ENCODE measurements at regions not wholly inside any gene's neighbourhood (a gene's known extent, or its start where the extent isn't known, plus 50 kb on each side); places are given as distances from the start of the nearest gene placed in this dataset.
A peak's percentile ranks its signal among the peaks of the same experiment; 100 is the strongest.
"Not testable (repeated sequence)": the region's sequence is repeated elsewhere in the genome, so short reads cannot be mapped to it uniquely, and the experiment has no call there.

DNA sequence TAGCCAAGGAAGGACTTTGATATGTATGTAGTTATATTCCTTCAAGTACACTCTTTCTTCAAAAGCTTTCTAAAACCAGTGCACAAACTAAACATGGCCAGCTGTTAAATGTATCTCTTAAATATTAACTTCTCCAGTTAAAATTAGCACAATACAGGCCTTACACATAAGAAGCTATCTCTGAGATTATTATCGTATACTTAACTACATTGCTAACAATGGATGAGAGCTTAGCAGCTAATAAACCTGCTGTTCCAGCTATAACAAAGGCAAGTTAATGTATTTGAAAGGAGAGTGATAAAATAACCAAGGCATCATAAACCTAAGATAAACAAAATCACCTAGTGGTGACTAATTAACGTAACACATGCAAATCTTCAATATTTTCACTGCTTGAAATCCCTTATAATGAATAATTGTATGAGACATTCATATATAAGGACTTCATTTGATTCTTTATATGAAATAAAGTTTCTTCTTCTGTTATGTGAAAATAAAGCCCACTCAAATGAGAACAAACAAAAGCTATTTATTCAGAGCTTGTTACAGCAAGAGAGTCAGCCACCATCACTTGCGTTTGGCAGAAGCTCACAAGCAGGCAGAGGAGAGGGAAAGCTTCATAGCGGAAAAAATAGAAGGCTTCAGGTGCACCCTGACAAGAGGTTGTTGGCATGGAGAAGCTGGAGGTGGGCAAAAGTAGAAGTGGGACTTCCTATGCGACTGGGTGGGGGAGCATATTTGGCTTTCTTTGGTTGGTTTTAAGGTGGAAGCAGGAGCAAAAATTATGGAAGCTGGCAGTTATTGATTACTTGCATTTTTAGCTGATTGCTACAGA is 274.1 kb upstream of the CHRM3 start:
- Histone ChIP-seq H3K27ac (no peak overlapping the region), H3K4me3 (no peak overlapping the region), H3K36me3 (no peaks in the 10 kb centered on the region), H3K4me1 (no peaks in the 10 kb centered on the region), H3K9me3 (no peaks in the 10 kb centered on the region), H3K27me3 (no peaks in the 10 kb centered on the region)
- DNase-seq, result no peak
- no peak for TF ChIP-seq POLR2A (IDR thresholded peaks at IDR 0.05)
- TF ChIP-seq, protein P1, sequence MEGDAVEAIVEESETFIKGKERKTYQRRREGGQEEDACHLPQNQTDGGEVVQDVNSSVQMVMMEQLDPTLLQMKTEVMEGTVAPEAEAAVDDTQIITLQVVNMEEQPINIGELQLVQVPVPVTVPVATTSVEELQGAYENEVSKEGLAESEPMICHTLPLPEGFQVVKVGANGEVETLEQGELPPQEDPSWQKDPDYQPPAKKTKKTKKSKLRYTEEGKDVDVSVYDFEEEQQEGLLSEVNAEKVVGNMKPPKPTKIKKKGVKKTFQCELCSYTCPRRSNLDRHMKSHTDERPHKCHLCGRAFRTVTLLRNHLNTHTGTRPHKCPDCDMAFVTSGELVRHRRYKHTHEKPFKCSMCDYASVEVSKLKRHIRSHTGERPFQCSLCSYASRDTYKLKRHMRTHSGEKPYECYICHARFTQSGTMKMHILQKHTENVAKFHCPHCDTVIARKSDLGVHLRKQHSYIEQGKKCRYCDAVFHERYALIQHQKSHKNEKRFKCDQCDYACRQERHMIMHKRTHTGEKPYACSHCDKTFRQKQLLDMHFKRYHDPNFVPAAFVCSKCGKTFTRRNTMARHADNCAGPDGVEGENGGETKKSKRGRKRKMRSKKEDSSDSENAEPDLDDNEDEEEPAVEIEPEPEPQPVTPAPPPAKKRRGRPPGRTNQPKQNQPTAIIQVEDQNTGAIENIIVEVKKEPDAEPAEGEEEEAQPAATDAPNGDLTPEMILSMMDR (IDR thresholded peaks at IDR 0.05), result peak in 3 of 6 experiments; percentile 22 to 32 (median 24)

GRCh38 chr1:239107676-239108075 is 278.7 kb upstream of the CHRM3 start:
- no peaks in the 10 kb centered on the region for H3K4me1 ChIP-seq
- DNase-seq, result no peak
- H3K27me3 ChIP-seq, result no peaks in the 10 kb centered on the region
- H3K36me3 ChIP-seq, result no peaks in the 10 kb centered on the region
- H3K4me3 ChIP-seq, result no peak overlapping the region
- no peak overlapping the region for H3K27ac ChIP-seq
- H3K9me3 ChIP-seq, result no peaks in the 10 kb centered on the region
- no peak for TF ChIP-seq POLR2A (IDR thresholded peaks at IDR 0.05)
- TF ChIP-seq, protein P1 (IDR thresholded peaks at IDR 0.05), result no peak

DNA sequence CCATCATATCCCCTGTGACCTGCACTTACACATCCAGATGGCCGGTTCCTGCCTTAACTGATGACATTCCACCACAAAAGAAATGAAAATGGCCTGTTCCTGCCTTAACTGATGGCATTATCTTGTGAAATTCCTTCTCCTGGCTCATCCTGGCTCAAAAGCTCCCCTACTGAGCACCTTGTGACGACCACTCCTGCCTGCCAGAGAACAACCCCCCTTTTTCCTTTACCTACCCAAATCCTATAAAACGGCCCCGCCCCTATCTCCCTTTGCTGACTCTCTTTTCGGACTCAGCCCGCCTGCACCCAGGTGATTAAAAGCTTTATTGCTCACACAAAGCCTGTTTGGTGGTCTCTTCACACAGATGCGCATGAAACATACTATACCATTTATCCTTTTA is 279.7 kb upstream of the CHRM3 start:
- not testable (repeated sequence) for H3K9me3 ChIP-seq, DNase-seq, H3K27ac ChIP-seq, H3K4me1 ChIP-seq, H3K36me3 ChIP-seq, H3K4me3 ChIP-seq, H3K27me3 ChIP-seq

DNA sequence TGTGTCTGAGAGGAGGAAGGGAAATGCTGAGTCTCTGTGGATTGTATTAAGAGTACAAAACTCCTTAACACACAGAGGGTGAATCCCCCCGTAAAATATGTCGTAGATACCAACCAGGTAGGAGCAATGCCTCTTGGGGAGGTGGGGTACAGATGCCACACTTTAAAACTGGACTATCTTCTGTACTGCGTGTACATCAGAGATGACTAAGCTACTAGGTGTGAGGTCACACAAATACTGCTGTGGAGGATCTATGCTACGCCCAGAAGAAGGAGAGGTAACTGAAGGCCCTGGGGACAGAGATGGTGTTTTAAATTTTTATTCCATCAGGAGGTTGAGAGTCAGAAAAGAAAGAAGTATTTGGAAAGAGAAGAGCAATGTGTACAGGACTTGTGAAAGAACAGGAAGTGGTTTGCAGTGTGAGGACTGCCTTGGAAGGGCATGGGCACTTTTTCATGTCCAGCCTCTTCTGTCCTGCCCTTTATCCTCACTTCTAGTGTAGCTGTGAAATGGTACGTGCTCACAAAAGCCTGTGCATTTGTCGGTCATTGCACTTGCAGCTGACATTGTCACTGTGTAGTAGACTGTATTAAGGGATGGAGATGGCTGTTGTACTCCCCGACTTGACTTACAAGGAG is 287.8 kb upstream of the CHRM3 start:
- Histone ChIP-seq H3K27me3 (no peaks in the 10 kb centered on the region), H3K27ac (no peak overlapping the region), H3K36me3 (no peaks in the 10 kb centered on the region), H3K4me3 (no peak overlapping the region), H3K9me3 (no peaks in the 10 kb centered on the region), H3K4me1 (no peaks in the 10 kb centered on the region)
- DNase-seq, result no peak
- TF ChIP-seq, protein P1 (IDR thresholded peaks at IDR 0.05), result no peak
- no peak for TF ChIP-seq POLR2A (IDR thresholded peaks at IDR 0.05)

DNA sequence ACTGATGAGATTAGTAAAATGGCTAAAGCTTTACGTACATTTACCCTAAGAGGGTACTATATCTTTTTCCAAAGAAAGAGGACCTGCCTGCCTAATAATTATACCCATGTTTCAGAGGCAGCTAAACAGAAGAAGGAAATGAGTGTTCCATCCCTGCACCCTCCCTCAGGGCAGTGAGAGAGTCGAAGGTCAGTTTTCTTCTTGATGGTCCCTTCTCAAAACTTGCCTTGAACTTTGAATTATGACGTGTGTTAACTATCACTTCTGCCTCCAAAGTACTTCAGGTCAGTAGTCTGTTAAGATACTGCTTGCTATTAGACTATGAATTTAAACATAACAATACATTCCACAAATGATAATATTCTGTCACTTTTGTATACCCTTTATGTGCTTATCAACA is 294.8 kb upstream of the CHRM3 start:
- no peaks in the 10 kb centered on the region for H3K36me3 ChIP-seq
- no peaks in the 10 kb centered on the region for H3K4me1 ChIP-seq
- H3K4me3 ChIP-seq, result no peak overlapping the region
- no peak for DNase-seq
- no peaks in the 10 kb centered on the region for H3K9me3 ChIP-seq
- no peak for TF ChIP-seq POLR2A (IDR thresholded peaks at IDR 0.05)
- TF ChIP-seq, protein P1 (IDR thresholded peaks at IDR 0.05), result no peak
- no peak overlapping the region for H3K27ac ChIP-seq
- no peaks in the 10 kb centered on the region for H3K27me3 ChIP-seq

DNA sequence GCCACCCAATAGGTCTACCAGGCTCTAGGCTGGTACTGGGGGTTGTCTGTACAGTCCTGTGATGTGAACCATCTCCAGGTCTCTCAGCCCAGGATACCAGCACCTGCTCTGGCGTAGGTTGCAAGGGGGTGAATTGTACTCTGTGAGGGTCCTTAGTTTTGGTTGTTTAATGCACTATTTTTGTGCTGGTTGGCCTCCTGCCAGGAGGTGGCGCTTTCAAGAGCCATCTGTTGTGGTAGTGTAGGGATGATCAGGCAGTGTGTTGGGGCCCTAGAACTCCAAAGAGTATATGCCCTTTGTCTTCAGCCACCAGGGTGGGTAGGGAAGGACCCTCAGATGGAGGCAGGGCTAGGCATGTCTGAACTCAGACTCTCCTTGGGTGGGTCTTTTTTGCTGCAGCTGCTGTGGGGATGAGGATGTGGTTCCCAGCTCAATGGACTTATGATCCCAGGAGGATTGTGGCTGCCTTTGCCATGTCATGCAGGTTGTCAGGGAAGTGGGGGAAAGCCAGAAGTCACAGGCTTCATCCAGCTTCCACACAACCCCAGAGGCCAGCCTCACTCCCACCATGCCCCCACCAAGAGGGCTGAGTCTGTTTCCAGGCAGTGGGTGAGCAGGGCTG is 301.8 kb upstream of the CHRM3 start:
- Histone ChIP-seq H3K9me3 (no peaks in the 10 kb centered on the region), H3K4me3 (no peak overlapping the region), H3K36me3 (no peaks in the 10 kb centered on the region), H3K27me3 (no peaks in the 10 kb centered on the region), H3K27ac (no peak overlapping the region), H3K4me1 (no peaks in the 10 kb centered on the region)
- no peak for TF ChIP-seq POLR2A (IDR thresholded peaks at IDR 0.05)
- TF ChIP-seq, protein P1 (IDR thresholded peaks at IDR 0.05), result no peak
- DNase-seq, result no peak

- DNase-seq, H3K4me3 ChIP-seq, H3K4me1 ChIP-seq, H3K36me3 ChIP-seq, H3K9me3 ChIP-seq, H3K27ac ChIP-seq, H3K27me3 ChIP-seq: not testable (repeated sequence)
Measured at GRCh38 chr1:239081947-239082346, 304.4 kb upstream of the CHRM3 start.
